ENCODE measurements at regions not wholly inside any gene's neighbourhood (a gene's known extent, or its start where the extent isn't known, plus 50 kb on each side); places are given as distances from the start of the nearest gene placed in this dataset.

DNA sequence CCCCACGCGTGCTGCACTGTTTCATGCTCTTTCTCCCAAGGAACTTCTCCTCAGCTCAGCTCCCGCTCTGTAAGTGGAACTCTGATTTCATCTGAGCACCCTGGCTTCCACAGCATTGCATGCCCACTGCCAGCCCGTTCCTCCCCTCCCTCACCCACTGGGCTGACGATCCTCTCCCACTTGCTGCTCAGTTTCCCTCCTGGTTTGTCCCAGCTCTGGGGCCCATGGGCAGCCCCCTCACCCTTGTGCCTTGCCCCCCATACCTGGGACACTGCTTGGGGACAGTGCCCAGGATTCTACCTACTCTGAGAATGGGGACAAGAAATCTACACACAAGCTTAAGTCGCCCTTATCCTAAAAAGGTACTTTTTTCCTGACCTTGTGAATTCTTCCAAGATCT is 115.9 kb upstream of the C1QTNF9B start:
- TF ChIP-seq, protein P1, sequence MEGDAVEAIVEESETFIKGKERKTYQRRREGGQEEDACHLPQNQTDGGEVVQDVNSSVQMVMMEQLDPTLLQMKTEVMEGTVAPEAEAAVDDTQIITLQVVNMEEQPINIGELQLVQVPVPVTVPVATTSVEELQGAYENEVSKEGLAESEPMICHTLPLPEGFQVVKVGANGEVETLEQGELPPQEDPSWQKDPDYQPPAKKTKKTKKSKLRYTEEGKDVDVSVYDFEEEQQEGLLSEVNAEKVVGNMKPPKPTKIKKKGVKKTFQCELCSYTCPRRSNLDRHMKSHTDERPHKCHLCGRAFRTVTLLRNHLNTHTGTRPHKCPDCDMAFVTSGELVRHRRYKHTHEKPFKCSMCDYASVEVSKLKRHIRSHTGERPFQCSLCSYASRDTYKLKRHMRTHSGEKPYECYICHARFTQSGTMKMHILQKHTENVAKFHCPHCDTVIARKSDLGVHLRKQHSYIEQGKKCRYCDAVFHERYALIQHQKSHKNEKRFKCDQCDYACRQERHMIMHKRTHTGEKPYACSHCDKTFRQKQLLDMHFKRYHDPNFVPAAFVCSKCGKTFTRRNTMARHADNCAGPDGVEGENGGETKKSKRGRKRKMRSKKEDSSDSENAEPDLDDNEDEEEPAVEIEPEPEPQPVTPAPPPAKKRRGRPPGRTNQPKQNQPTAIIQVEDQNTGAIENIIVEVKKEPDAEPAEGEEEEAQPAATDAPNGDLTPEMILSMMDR (IDR thresholded peaks at IDR 0.05), result no peak
- TF ChIP-seq POLR2A (IDR thresholded peaks at IDR 0.05) (no peak), EP300 (IDR thresholded peaks at IDR 0.05) (no peak)
